Limb (tissue), 2 donors: ENCODE measurements at regions not wholly inside any gene's neighbourhood (a gene's known extent, or its start where the extent isn't known, plus 50 kb on each side); places are given as distances from the start of the nearest gene placed in this dataset.

Experiments
- DNase-seq, 2 donors: peaks; one replicate each; pipeline ENCODE4 v3.0.0-alpha.2; 2016; ENCODE audit errors: extremely low spot score in 2 of 2

- DNase-seq: no peak
These were observed 219.9 kb downstream of the BRD1 start for GRCh38 chr22:49607821-49608220.

GRCh38 chr22:49606562-49607290 is 220.9 kb downstream of the BRD1 start:
- DNase-seq: no peak

GRCh38 chr22:49604732-49605302 is 222.9 kb downstream of the BRD1 start:
- no peak for DNase-seq

- DNase-seq: no peak
These were observed 224.7 kb downstream of the BRD1 start for GRCh38 chr22:49603016-49603415.

GRCh38 chr22:49602481-49602880 is 225.2 kb downstream of the BRD1 start:
- DNase-seq: no peak

GRCh38 chr22:49601614-49602321 is 225.9 kb downstream of the BRD1 start:
- no peak for DNase-seq

GRCh38 chr22:49600891-49601431 is 226.7 kb downstream of the BRD1 start:
- DNase-seq: no peak

GRCh38 chr22:49600468-49600867 is 227.2 kb downstream of the BRD1 start:
- no peak for DNase-seq

GRCh38 chr22:49599691-49600455 is 227.8 kb downstream of the BRD1 start:
- no peak for DNase-seq

- no peak for DNase-seq
These were observed 228.6 kb downstream of the BRD1 start for GRCh38 chr22:49599039-49599438.

GRCh38 chr22:49598338-49598737 is 229.3 kb downstream of the BRD1 start:
- DNase-seq: no peak

GRCh38 chr22:49597428-49598039 is 230.1 kb downstream of the BRD1 start:
- DNase-seq: no peak

GRCh38 chr22:49595465-49596078 is 232.1 kb downstream of the BRD1 start:
- no peak for DNase-seq

- no peak for DNase-seq
These were observed 233.6 kb downstream of the BRD1 start for GRCh38 chr22:49594078-49594477.

GRCh38 chr22:49593509-49593908 is 234.2 kb downstream of the BRD1 start:
- no peak for DNase-seq

- DNase-seq: no peak
These were observed 234.7 kb downstream of the BRD1 start for GRCh38 chr22:49592780-49593501.

- DNase-seq: no peak
These were observed 236.7 kb downstream of the BRD1 start for GRCh38 chr22:49590851-49591445.

- DNase-seq: no peak
These were observed 237.3 kb downstream of the BRD1 start for GRCh38 chr22:49590381-49590780.

- DNase-seq: no peak
These were observed 237.9 kb downstream of the BRD1 start for GRCh38 chr22:49589811-49590210.

- DNase-seq: no peak
These were observed 238.4 kb downstream of the BRD1 start for GRCh38 chr22:49589301-49589700.
